VCaP (cell line): ENCODE measurements at regions not wholly inside any gene's neighbourhood (a gene's known extent, or its start where the extent isn't known, plus 50 kb on each side); places are given as distances from the start of the nearest gene placed in this dataset.

Experiments
- H3K27ac ChIP-seq: fragments of 450-650 bp; 2 replicates; pipeline ENCODE4 v1.5.1; 2017
- TF ChIP-seq, protein P1 (sequence below): fragments of 450-650 bp; conservative IDR thresholded peaks from 2 replicates; pipeline ENCODE4 v1.5.1; 2017; ENCODE audit warnings: mild to moderate bottlenecking, moderate library complexity

GRCh38 chr3:103137830-103138229 lies 703.0 kb downstream of the ZPLD1 start:
- TF ChIP-seq, protein P1, sequence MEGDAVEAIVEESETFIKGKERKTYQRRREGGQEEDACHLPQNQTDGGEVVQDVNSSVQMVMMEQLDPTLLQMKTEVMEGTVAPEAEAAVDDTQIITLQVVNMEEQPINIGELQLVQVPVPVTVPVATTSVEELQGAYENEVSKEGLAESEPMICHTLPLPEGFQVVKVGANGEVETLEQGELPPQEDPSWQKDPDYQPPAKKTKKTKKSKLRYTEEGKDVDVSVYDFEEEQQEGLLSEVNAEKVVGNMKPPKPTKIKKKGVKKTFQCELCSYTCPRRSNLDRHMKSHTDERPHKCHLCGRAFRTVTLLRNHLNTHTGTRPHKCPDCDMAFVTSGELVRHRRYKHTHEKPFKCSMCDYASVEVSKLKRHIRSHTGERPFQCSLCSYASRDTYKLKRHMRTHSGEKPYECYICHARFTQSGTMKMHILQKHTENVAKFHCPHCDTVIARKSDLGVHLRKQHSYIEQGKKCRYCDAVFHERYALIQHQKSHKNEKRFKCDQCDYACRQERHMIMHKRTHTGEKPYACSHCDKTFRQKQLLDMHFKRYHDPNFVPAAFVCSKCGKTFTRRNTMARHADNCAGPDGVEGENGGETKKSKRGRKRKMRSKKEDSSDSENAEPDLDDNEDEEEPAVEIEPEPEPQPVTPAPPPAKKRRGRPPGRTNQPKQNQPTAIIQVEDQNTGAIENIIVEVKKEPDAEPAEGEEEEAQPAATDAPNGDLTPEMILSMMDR, result no peak
- no peak overlapping the region for H3K27ac ChIP-seq

DNA sequence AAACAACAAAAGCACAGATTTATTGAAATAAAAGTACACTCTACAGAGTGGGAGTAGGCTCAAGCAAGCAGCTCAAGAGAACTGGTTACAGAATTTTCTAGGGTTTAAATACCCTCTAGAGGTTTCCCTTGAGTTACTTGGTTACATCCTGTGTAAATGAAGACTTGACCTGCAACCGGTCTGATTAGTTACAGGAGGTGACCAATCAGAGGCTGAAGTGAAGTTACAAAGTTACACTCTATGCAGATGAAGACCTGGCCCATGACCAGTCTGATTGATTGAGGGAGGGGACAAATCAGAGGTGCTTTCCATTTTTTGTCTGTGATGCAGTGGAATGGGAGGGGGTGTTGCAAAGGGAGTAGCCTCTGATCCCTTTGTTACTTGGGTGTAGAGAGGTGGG lies 723.4 kb downstream of the ZPLD1 start:
- TF ChIP-seq, protein P1, result no peak
- H3K27ac ChIP-seq, result no peak overlapping the region

- no peak overlapping the region for H3K27ac ChIP-seq
Measured at GRCh38 chr3:103166890-103167289, 732.1 kb downstream of the ZPLD1 start.

DNA sequence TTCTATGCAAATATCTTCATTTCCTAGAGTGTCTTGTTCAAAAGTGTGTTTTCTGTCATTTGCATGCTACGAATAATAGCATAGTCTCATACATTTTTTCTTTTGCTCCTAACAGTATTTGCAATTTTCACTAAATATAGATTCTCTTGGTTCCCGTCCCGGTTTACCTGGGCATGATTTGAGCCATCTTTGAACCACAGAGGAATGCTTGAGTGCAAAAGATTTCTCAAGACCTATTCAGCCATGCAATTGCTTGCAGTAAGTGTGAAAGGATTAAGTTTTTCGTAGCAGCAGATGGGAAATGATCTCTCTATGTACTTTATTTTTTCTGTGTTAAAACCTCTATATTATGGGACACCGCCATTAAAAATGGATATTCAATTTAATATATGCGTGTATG lies 733.0 kb downstream of the ZPLD1 start:
- TF ChIP-seq, protein P1, result no peak
- H3K27ac ChIP-seq, result no peak overlapping the region

More at GRCh38 chr3:103166890-103167289, 732.1 kb downstream of the ZPLD1 start:
- TF ChIP-seq, protein P1, result no peak

DNA sequence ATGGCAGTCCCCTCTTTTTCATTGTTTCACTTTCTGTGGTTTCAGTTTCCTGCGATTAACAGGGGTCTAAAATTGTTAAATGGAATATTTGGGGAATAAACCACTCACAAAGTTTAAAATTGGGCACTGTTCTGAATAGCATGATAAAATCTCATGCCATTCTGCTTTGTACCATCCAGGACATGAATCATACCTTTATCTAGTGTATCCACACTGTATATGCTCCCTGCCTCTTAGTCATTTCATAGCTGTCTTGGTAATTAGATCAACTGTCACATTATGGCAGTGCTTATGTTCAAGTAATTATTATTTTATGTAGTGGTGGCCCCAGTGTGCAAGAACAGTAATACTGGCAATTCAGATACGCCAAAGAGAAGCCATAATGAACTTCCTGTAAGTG lies 734.5 kb downstream of the ZPLD1 start:
- TF ChIP-seq, protein P1, result no peak
- H3K27ac ChIP-seq, result no peak overlapping the region

- TF ChIP-seq, protein P1, result no peak
- no peak overlapping the region for H3K27ac ChIP-seq
Measured at GRCh38 chr3:103170651-103171050, 735.8 kb downstream of the ZPLD1 start.

GRCh38 chr3:103173940-103174339 lies 739.1 kb downstream of the ZPLD1 start:
- TF ChIP-seq, protein P1, result no peak
- no peak overlapping the region for H3K27ac ChIP-seq

- H3K27ac ChIP-seq, result no peak overlapping the region
- TF ChIP-seq, protein P1, result no peak
Measured at GRCh38 chr3:103181160-103181559, 746.3 kb downstream of the ZPLD1 start.
